ENCODE measurements at regions not wholly inside any gene's neighbourhood (a gene's known extent, or its start where the extent isn't known, plus 50 kb on each side); places are given as distances from the start of the nearest gene placed in this dataset.
"Not testable (repeated sequence)": the region's sequence is repeated elsewhere in the genome, so short reads cannot be mapped to it uniquely, and the experiment has no call there.

- no peak for TF ChIP-seq EZH2phosphoT487 (conservative IDR thresholded peaks at IDR 0.05; ENCODE audit: low read length)
- TF ChIP-seq CTCF (IDR thresholded peaks at IDR 0.05; ENCODE audit: insufficient read depth, low read length, poor library complexity, severe bottlenecking), result no peak
- no peaks in the 10 kb centered on the region for H3K9me3 ChIP-seq (ENCODE audit: insufficient read depth, low read length)
- H2AFZ ChIP-seq (ENCODE audit: low read depth, low read length, severe bottlenecking), result no peak overlapping the region
- no peaks in the 10 kb centered on the region for H3F3A ChIP-seq (ENCODE audit: insufficient read depth)
- no peaks in the 10 kb centered on the region for H4K20me1 ChIP-seq (ENCODE audit: low read depth, low read length)
- no peak overlapping the region for H3K4me3 ChIP-seq (ENCODE audit: insufficient read depth, low read length, poor library complexity, severe bottlenecking)
- no peaks in the 10 kb centered on the region for H3K36me3 ChIP-seq (ENCODE audit: low read length)
- H3K9me2 ChIP-seq (replicated peaks; ENCODE audit: insufficient read depth, low read length), result no peaks in the 10 kb centered on the region; the same call in 1 of the 2 replicates
- H3K27ac ChIP-seq (ENCODE audit: low read depth, low read length), result no peak overlapping the region
- no peaks in the 10 kb centered on the region for H3K27me3 ChIP-seq (ENCODE audit: low read length)
- H3K9ac ChIP-seq (ENCODE audit: low read length), result no peak overlapping the region
- no peaks in the 10 kb centered on the region for H3K79me2 ChIP-seq (ENCODE audit: insufficient read depth, low read length)
- H3K4me2 ChIP-seq (ENCODE audit: low read depth, low read length, poor library complexity, severe bottlenecking), result no peak overlapping the region
Observed at GRCh38 chr4:150021483-150021882, 56.8 kb upstream of the DCLK2 start.

GRCh38 chr4:150023489-150023888 lies 54.8 kb upstream of the DCLK2 start:
- Histone ChIP-seq H3K4me2 (ENCODE audit: low read depth, low read length, poor library complexity, severe bottlenecking) (no peak overlapping the region), H3K36me3 (ENCODE audit: low read length) (no peaks in the 10 kb centered on the region), H2AFZ (ENCODE audit: low read depth, low read length, severe bottlenecking) (no peak overlapping the region), H4K20me1 (ENCODE audit: low read depth, low read length) (no peaks in the 10 kb centered on the region), H3K9me3 (ENCODE audit: insufficient read depth, low read length) (0 out of 2 replicates have a peak, but pooled peaks cover 5% of the 10 kb centered on the region), H3K9ac (ENCODE audit: low read length) (no peak overlapping the region), H3K27me3 (ENCODE audit: low read length) (no peaks in the 10 kb centered on the region), H3K9me2 (replicated peaks; ENCODE audit: insufficient read depth, low read length) (no peaks in the 10 kb centered on the region; the same call in 1 of the 2 replicates), H3F3A (ENCODE audit: insufficient read depth) (no peaks in the 10 kb centered on the region), H3K79me2 (ENCODE audit: insufficient read depth, low read length) (no peaks in the 10 kb centered on the region), H3K4me3 (ENCODE audit: insufficient read depth, low read length, poor library complexity, severe bottlenecking) (no peak overlapping the region), H3K27ac (ENCODE audit: low read depth, low read length) (no peak overlapping the region)
- TF ChIP-seq CTCF (IDR thresholded peaks at IDR 0.05; ENCODE audit: insufficient read depth, low read length, poor library complexity, severe bottlenecking) (no peak), EZH2phosphoT487 (conservative IDR thresholded peaks at IDR 0.05; ENCODE audit: low read length) (no peak)

GRCh38 chr4:150026987-150027386 lies 51.3 kb upstream of the DCLK2 start:
- H4K20me1 ChIP-seq (ENCODE audit: low read depth, low read length); H3K9me3 ChIP-seq (ENCODE audit: insufficient read depth, low read length); H3K79me2 ChIP-seq (ENCODE audit: insufficient read depth, low read length); H3F3A ChIP-seq (ENCODE audit: insufficient read depth); H3K27ac ChIP-seq (ENCODE audit: low read depth, low read length); H3K4me2 ChIP-seq (ENCODE audit: low read depth, low read length, poor library complexity, severe bottlenecking); H3K4me3 ChIP-seq (ENCODE audit: insufficient read depth, low read length, poor library complexity, severe bottlenecking); H3K9ac ChIP-seq (ENCODE audit: low read length); H3K27me3 ChIP-seq (ENCODE audit: low read length); H3K9me2 ChIP-seq (replicated peaks; ENCODE audit: insufficient read depth, low read length); H3K36me3 ChIP-seq (ENCODE audit: low read length); H2AFZ ChIP-seq (ENCODE audit: low read depth, low read length, severe bottlenecking): not testable (repeated sequence)
